HEK293 (cell line): ENCODE measurements at regions not wholly inside any gene's neighbourhood (a gene's known extent, or its start where the extent isn't known, plus 50 kb on each side); places are given as distances from the start of the nearest gene placed in this dataset.

Source experiments
- ATF2 ChIP-seq: fragments of 450-650 bp; formaldehyde crosslinking; IDR thresholded peaks from 2 replicates; pipeline ENCODE4 v1.5.1; 2016; ENCODE audit warnings: missing biosample characterization, missing genetic modification characterization, low read depth
- CTCF ChIP-seq: fragments of 450-650 bp; formaldehyde crosslinking; IDR thresholded peaks from 2 replicates; pipeline ENCODE4 v1.5.1; 2016; ENCODE audit warnings: missing biosample characterization, missing genetic modification characterization
- REST ChIP-seq: fragments of 450-650 bp; formaldehyde crosslinking; IDR thresholded peaks from 2 replicates; pipeline ENCODE4 v1.5.1; 2016; ENCODE audit warnings: missing biosample characterization, missing genetic modification characterization
- SETDB1 ChIP-seq: IDR thresholded peaks from one replicate; pipeline ENCODE4 v1.6.1; 2017; ENCODE audit warnings: mild to moderate bottlenecking, low read length, moderate library complexity, mixed read lengths; ENCODE audit not compliant: insufficient read length
- YY1 ChIP-seq: fragments of 450-650 bp; formaldehyde crosslinking; IDR thresholded peaks from 2 replicates; pipeline ENCODE4 v1.5.1; 2018; ENCODE audit warnings: missing biosample characterization, missing genetic modification characterization

- no peak for TF ChIP-seq REST (tag by site-specific recombination)
- TF ChIP-seq YY1 (tag by site-specific recombination) = no peak
- no peak for TF ChIP-seq SETDB1
- no peak for TF ChIP-seq CTCF (tag by site-specific recombination)
- no peak for TF ChIP-seq ATF2 (tag by site-specific recombination)
Observed at GRCh38 chr7:25840209-25840792, 311.7 kb upstream of the NFE2L3 start.
